Activated CD8-positive, alpha-beta T cell treated with anti-CD3 and anti-CD28 coated beads for 36 hours (primary cell): ENCODE measurements at regions not wholly inside any gene's neighbourhood (a gene's known extent, or its start where the extent isn't known, plus 50 kb on each side); places are given as distances from the start of the nearest gene placed in this dataset.

Experiments used
- ATAC-seq: fragments of 200-7000 bp; cut with Tn5 transposase; one replicate; pipeline ENCODE4 v1.10.0; 2021; ENCODE audit warnings: mild to moderate bottlenecking, moderate library complexity
- CTCF ChIA-PET: fragments of 350-600 bp; sonication (Branson Sonifier 250); formaldehyde crosslinking; loops from one replicate; lab custom pipeline; 2021; ENCODE audit warnings: antibody characterized with exemption; lab: Charles Lee
- POLR2A ChIA-PET: fragments of 350-600 bp; sonication (Branson Sonifier 250); formaldehyde crosslinking; loops from one replicate; lab custom pipeline; 2021; ENCODE audit warnings: antibody characterized with exemption; lab: Charles Lee
- DNase-seq: peaks from one replicate; pipeline ENCODE4 v3.0.0-alpha.2; 2020
- H3K27ac Mint-ChIP-seq: one replicate; pipeline ENCODE4 v1.8.0; 2021; ENCODE audit warnings: mild to moderate bottlenecking, mixed read lengths
- H3K27me3 Mint-ChIP-seq: one replicate; pipeline ENCODE4 v1.8.0; 2021; ENCODE audit warnings: mixed read lengths
- H3K36me3 Mint-ChIP-seq: one replicate; pipeline ENCODE4 v1.8.0; 2021; ENCODE audit warnings: low read depth, mixed read lengths
- H3K4me1 Mint-ChIP-seq: one replicate; pipeline ENCODE4 v1.8.0; 2021; ENCODE audit warnings: low read depth, mixed read lengths
- H3K4me3 Mint-ChIP-seq: one replicate; pipeline ENCODE4 v1.8.0; 2021; ENCODE audit warnings: mild to moderate bottlenecking, moderate library complexity, mixed read lengths
- H3K9me3 Mint-ChIP-seq: one replicate; pipeline ENCODE4 v1.8.0; 2021; ENCODE audit warnings: mixed read lengths
- CTCF ChIP-seq: fragments of 200-600 bp; IDR thresholded peaks from one replicate; pipeline ENCODE4 v1.8.0; 2022; ENCODE audit warnings: antibody characterized with exemption, mild to moderate bottlenecking
- intact Hi-C: fragments of 100-400 bp; cut with micrococcal nuclease; formaldehyde crosslinking; loops from one replicate; pipeline ENCODE4 v1.10.0; 2022

GRCh38 chr7:49564379-49564714, 209.1 kb upstream of the VWC2 start:
- no peak for TF ChIP-seq CTCF
- intact Hi-C loops = no loop called here
- no peak for DNase-seq
- no peak for ATAC-seq
- Mint-ChIP-seq H3K27ac (no peak overlapping the region), H3K36me3 (no peaks in the 10 kb centered on the region), H3K4me1 (no peaks in the 10 kb centered on the region), H3K9me3 (peaks cover 19% of the 10 kb centered on the region), H3K27me3 (no peaks in the 10 kb centered on the region), H3K4me3 (no peak overlapping the region)
- ChIA-PET POLR2A (interaction anchor here (0.7 kb wide), 1 partner anchor 319 kb away, joined by 3 read pairs; no protein-coding TSS in a partner anchor), CTCF (no interaction called here)

DNA sequence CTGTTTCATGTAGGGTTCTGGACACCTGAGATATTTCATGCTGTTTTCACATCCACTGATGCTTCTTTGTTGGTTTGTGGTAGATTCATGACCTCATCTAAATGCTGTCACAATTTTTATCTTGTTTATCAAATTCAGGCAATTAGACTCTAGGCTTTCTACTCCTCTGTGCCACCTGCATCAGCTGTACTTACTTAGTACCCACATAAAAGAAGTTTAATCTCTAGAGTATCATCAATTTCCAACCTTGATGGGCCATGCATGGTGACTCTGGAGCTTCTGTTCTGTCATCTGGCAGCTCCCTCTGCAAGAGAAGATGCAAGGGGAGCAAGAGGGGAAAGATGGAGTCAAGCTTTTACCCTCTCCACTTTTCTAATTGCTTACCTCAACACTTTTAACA, 195.9 kb upstream of the VWC2 start:
- CTCF ChIA-PET = no interaction called here
- ATAC-seq (no peak), DNase-seq (no peak)
- no peak overlapping the region for H3K27ac Mint-ChIP-seq
- POLR2A ChIA-PET = no interaction called here
- no peak overlapping the region for H3K4me3 Mint-ChIP-seq
- H3K4me1 Mint-ChIP-seq = no peaks in the 10 kb centered on the region
- H3K9me3 Mint-ChIP-seq = peaks cover 4% of the 10 kb centered on the region
- intact Hi-C loops = no loop called here
- no peaks in the 10 kb centered on the region for H3K27me3 Mint-ChIP-seq
- no peaks in the 10 kb centered on the region for H3K36me3 Mint-ChIP-seq
- no peak for TF ChIP-seq CTCF

DNA sequence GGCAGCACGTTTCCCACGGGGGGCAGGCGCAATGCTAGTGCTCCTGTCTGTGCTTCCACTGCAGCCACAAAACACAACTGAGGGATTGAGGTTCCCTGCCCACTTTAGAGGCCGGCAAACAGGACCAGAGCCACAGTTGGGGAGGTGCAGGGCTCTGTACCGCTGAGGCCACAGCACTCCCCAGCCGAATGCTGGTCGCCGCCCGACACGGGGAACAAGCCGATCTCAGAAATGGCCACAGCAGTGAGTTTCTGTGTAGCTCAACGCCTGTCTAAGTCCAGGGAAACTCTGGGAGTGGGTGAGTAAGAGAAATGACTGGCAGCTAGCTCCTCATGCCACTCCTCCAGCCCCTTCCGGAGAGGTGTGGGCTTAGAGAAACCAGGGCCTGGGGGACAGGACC, 194.0 kb upstream of the VWC2 start:
- DNase-seq (no peak), ATAC-seq (no peak)
- TF ChIP-seq CTCF = no peak
- CTCF ChIA-PET = no interaction called here
- Mint-ChIP-seq H3K27me3 (no peaks in the 10 kb centered on the region), H3K9me3 (peaks cover 4% of the 10 kb centered on the region), H3K27ac (no peak overlapping the region), H3K36me3 (no peaks in the 10 kb centered on the region), H3K4me1 (no peaks in the 10 kb centered on the region), H3K4me3 (no peak overlapping the region)
- POLR2A ChIA-PET = interaction anchor here (0.5 kb wide), 1 partner anchor 1171 kb away, joined by 3 read pairs; no protein-coding TSS in a partner anchor
- intact Hi-C loops = no loop called here

DNA sequence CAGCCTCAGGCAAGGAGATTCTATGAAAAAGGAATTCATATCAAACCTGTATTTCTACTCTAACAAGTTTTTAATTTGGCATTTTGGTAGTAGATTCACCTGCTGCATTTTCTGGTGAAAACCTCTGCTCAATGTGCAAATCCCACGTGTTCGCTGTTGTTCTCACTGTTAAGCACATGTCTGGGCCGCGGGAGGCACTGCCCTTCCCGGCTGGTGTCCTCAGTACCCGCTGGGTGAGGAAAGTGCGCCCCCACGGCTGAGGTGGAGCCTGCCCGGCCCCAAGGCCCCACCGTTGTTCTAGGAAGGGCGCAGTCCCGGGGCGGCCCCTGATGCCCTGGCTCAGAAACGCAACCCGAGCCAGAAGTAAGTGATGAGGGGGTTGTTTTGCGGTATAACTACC, 193.4 kb upstream of the VWC2 start:
- CTCF ChIA-PET = no interaction called here

DNA sequence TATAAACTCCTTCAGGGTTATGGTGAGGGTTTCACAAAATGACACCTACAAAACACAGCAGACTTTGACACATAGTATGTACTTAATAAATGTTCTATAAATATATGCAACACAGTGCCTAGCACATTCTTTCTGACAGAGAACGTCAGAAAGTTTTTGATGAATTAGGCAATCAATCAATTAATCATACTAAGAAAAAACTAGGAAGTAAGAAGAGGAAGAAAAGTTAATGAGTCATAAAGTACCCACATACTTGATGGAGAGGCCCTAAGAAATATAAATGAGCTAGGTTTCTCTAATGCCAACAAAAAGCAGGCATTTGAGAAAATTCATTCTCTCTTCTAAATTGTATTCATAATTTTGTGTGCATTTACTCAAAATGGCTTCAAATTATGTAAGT, 192.7 kb upstream of the VWC2 start:
- no peaks in the 10 kb centered on the region for H3K27me3 Mint-ChIP-seq
- no peak for TF ChIP-seq CTCF
- ChIA-PET POLR2A (no interaction called here), CTCF (no interaction called here)
- no peak overlapping the region for H3K4me3 Mint-ChIP-seq
- DNase-seq = no peak
- no peaks in the 10 kb centered on the region for H3K36me3 Mint-ChIP-seq
- peaks cover 4% of the 10 kb centered on the region for H3K9me3 Mint-ChIP-seq
- H3K27ac Mint-ChIP-seq = no peak overlapping the region
- no peaks in the 10 kb centered on the region for H3K4me1 Mint-ChIP-seq
- intact Hi-C loops = no loop called here
- no peak for ATAC-seq

More for the DNA sequence above, 193.4 kb upstream of the VWC2 start:
- ATAC-seq (no peak), DNase-seq (no peak)
- Mint-ChIP-seq H3K27ac (no peak overlapping the region), H3K4me3 (no peak overlapping the region), H3K4me1 (no peaks in the 10 kb centered on the region), H3K36me3 (no peaks in the 10 kb centered on the region), H3K27me3 (no peaks in the 10 kb centered on the region), H3K9me3 (peaks cover 4% of the 10 kb centered on the region)
- intact Hi-C loops = no loop called here
- POLR2A ChIA-PET = no interaction called here
- no peak for TF ChIP-seq CTCF
